Neural cell (in vitro differentiated cells): ENCODE measurements at regions not wholly inside any gene's neighbourhood (a gene's known extent, or its start where the extent isn't known, plus 50 kb on each side); places are given as distances from the start of the nearest gene placed in this dataset.

Source experiments
- H2AFZ ChIP-seq: fragments of 200-600, 300-800 bp; sonication (generic), shearing (Covaris generic); 2 replicates; pipeline ENCODE4 v1.6.0; 2014; ENCODE audit warnings: low read depth, mild to moderate bottlenecking, antibody characterized with exemption, low read length, moderate library complexity
- H3F3A ChIP-seq: fragments of 200-600 bp; shearing (Covaris generic); 2 replicates; pipeline ENCODE4 v1.6.1; 2016; ENCODE audit warnings: mild to moderate bottlenecking, moderate library complexity, mixed read lengths, antibody characterized with exemption, low read length; ENCODE audit not compliant: insufficient read depth, poor library complexity, severe bottlenecking
- H3K27ac ChIP-seq: fragments of 200-600, 300-800 bp; sonication (generic), shearing (Covaris generic); 2 replicates; pipeline ENCODE4 v1.5.1; 2014; ENCODE audit warnings: mild to moderate bottlenecking, low read length, moderate library complexity
- H3K27me3 ChIP-seq: fragments of 300-800, 200-600 bp; sonication (generic), shearing (Covaris generic); 2 replicates; pipeline ENCODE4 v1.6.0; 2014; ENCODE audit warnings: mild to moderate bottlenecking, low read depth, low read length, moderate library complexity; ENCODE audit not compliant: insufficient read depth
- H3K36me3 ChIP-seq: fragments of 300-800, 200-600 bp; sonication (generic), shearing (Covaris generic); 2 replicates; pipeline ENCODE4 v1.5.1; 2014; ENCODE audit warnings: mild to moderate bottlenecking, antibody characterized with exemption, low read length, moderate library complexity; ENCODE audit not compliant: insufficient read depth
- H3K4me2 ChIP-seq: fragments of 300-800, 200-600 bp; sonication (generic), shearing (Covaris generic); 2 replicates; pipeline ENCODE4 v1.6.0; 2014; ENCODE audit warnings: mild to moderate bottlenecking, low read length
- H3K4me3 ChIP-seq: fragments of 300-800, 200-600 bp; sonication (generic), shearing (Covaris generic); 2 replicates; pipeline ENCODE4 v1.5.1; 2014; ENCODE audit warnings: mild to moderate bottlenecking, low read length, moderate library complexity
- H3K79me2 ChIP-seq: fragments of 200-600 bp; shearing (Covaris generic); replicated peaks from 2 replicates; pipeline ENCODE4 v1.6.0; 2014; ENCODE audit warnings: mild to moderate bottlenecking, low read length, moderate library complexity; ENCODE audit not compliant: insufficient read depth
- H3K9ac ChIP-seq: fragments of 300-800, 200-600 bp; sonication (generic), shearing (Covaris generic); 2 replicates; pipeline ENCODE4 v1.6.1; 2016; ENCODE audit warnings: mild to moderate bottlenecking, low read length, mixed read lengths
- H3K9me2 ChIP-seq: fragments of 200-600 bp; shearing (Covaris generic); 2 replicates; pipeline ENCODE4 v1.6.1; 2016; ENCODE audit warnings: mild to moderate bottlenecking, low read length, mixed read lengths; ENCODE audit not compliant: insufficient read depth
- H3K9me3 ChIP-seq: fragments of 200-600, 300-800 bp; sonication (generic), shearing (Covaris generic); 2 replicates; pipeline ENCODE4 v1.6.1; 2016; ENCODE audit warnings: mild to moderate bottlenecking, mixed run types, low read length, moderate library complexity, mixed read lengths
- H4K20me1 ChIP-seq: fragments of 200-600 bp; shearing (Covaris generic); 2 replicates; pipeline ENCODE4 v1.6.1; 2016; ENCODE audit warnings: mild to moderate bottlenecking, mixed run types; ENCODE audit not compliant: insufficient read depth
- EP300 ChIP-seq: fragments of 450-650 bp; conservative IDR thresholded peaks from 2 replicates; pipeline ENCODE4 v1.6.1; 2014; ENCODE audit warnings: antibody characterized with exemption, mild to moderate bottlenecking, moderate library complexity; ENCODE audit not compliant: poor library complexity, severe bottlenecking
- EZH2 ChIP-seq: fragments of 200-600, 300-800 bp; shearing (Covaris generic), sonication (generic); IDR thresholded peaks from 2 replicates; pipeline ENCODE4 v1.6.1; 2014; ENCODE audit warnings: antibody characterized with exemption, low read length, borderline replicate concordance, mild to moderate bottlenecking; ENCODE audit not compliant: insufficient read depth, poor library complexity, severe bottlenecking
- MXI1 ChIP-seq: fragments of 450-650 bp; conservative IDR thresholded peaks from 2 replicates; pipeline ENCODE4 v1.6.1; 2014; ENCODE audit warnings: antibody characterized with exemption, mild to moderate bottlenecking; ENCODE audit not compliant: poor library complexity, severe bottlenecking
- POLR2AphosphoS5 ChIP-seq: IDR thresholded peaks from 2 replicates; pipeline ENCODE4 v1.6.1; 2012
- RAD21 ChIP-seq: fragments of 450-650 bp; conservative IDR thresholded peaks from 2 replicates; pipeline ENCODE4 v1.6.1; 2014; ENCODE audit warnings: antibody characterized with exemption, mild to moderate bottlenecking, moderate library complexity
- SMC3 ChIP-seq: fragments of 450-650 bp; conservative IDR thresholded peaks from 2 replicates; pipeline ENCODE4 v1.6.1; 2014; ENCODE audit warnings: antibody characterized with exemption, mild to moderate bottlenecking, moderate library complexity; ENCODE audit not compliant: poor library complexity
- TAF1 ChIP-seq: IDR thresholded peaks from 2 replicates; pipeline ENCODE4 v1.6.1; 2012; ENCODE audit warnings: low read depth
- TF ChIP-seq, protein P1 (sequence below): IDR thresholded peaks from 2 replicates; pipeline ENCODE4 v1.6.1; 2012; ENCODE audit warnings: borderline replicate concordance
- TF ChIP-seq, protein P2 (sequence below): fragments of 450-650 bp; IDR thresholded peaks from 2 replicates; pipeline ENCODE4 v1.5.1; 2014; ENCODE audit warnings: antibody characterized with exemption, mild to moderate bottlenecking, moderate library complexity; ENCODE audit not compliant: poor library complexity, severe bottlenecking

DNA sequence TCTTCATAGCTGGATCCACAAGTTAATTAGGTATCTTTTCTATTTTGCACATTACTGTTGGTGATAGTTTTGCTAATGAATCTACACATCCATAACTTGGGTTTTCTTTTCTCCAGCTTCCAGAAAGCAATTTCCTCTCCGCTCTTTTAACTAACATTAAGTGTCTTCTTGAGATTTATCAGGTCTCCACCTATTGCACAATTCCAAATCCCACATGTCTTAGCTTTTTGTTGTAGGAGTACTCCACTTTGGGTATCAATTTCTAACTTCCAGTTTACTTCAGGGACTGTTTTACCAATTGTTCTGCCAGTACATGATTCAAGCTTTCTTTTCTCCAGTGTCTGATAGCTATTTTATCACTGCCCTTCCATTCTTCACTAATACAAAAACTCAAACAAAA lies 129.6 kb downstream of the OLFM4 start:
- Histone ChIP-seq H3K9ac (no peak overlapping the region), H3K4me2 (no peak overlapping the region), H3K79me2 (no peaks in the 10 kb centered on the region), H3F3A (no peaks in the 10 kb centered on the region), H3K9me2 (no peaks in the 10 kb centered on the region), H3K36me3 (no peaks in the 10 kb centered on the region), H2AFZ (no peak overlapping the region), H3K4me3 (no peak overlapping the region), H3K27ac (no peak overlapping the region), H3K27me3 (no peaks in the 10 kb centered on the region), H3K9me3 (peaks cover 5% of the 10 kb centered on the region), H4K20me1 (no peaks in the 10 kb centered on the region)
- TF ChIP-seq EP300 (no peak), POLR2AphosphoS5 (no peak), MXI1 (no peak), RAD21 (no peak), SMC3 (no peak), EZH2 (no peak)
- TF ChIP-seq, protein P1, sequence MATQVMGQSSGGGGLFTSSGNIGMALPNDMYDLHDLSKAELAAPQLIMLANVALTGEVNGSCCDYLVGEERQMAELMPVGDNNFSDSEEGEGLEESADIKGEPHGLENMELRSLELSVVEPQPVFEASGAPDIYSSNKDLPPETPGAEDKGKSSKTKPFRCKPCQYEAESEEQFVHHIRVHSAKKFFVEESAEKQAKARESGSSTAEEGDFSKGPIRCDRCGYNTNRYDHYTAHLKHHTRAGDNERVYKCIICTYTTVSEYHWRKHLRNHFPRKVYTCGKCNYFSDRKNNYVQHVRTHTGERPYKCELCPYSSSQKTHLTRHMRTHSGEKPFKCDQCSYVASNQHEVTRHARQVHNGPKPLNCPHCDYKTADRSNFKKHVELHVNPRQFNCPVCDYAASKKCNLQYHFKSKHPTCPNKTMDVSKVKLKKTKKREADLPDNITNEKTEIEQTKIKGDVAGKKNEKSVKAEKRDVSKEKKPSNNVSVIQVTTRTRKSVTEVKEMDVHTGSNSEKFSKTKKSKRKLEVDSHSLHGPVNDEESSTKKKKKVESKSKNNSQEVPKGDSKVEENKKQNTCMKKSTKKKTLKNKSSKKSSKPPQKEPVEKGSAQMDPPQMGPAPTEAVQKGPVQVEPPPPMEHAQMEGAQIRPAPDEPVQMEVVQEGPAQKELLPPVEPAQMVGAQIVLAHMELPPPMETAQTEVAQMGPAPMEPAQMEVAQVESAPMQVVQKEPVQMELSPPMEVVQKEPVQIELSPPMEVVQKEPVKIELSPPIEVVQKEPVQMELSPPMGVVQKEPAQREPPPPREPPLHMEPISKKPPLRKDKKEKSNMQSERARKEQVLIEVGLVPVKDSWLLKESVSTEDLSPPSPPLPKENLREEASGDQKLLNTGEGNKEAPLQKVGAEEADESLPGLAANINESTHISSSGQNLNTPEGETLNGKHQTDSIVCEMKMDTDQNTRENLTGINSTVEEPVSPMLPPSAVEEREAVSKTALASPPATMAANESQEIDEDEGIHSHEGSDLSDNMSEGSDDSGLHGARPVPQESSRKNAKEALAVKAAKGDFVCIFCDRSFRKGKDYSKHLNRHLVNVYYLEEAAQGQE, result no peak
- TF ChIP-seq, protein P2, sequence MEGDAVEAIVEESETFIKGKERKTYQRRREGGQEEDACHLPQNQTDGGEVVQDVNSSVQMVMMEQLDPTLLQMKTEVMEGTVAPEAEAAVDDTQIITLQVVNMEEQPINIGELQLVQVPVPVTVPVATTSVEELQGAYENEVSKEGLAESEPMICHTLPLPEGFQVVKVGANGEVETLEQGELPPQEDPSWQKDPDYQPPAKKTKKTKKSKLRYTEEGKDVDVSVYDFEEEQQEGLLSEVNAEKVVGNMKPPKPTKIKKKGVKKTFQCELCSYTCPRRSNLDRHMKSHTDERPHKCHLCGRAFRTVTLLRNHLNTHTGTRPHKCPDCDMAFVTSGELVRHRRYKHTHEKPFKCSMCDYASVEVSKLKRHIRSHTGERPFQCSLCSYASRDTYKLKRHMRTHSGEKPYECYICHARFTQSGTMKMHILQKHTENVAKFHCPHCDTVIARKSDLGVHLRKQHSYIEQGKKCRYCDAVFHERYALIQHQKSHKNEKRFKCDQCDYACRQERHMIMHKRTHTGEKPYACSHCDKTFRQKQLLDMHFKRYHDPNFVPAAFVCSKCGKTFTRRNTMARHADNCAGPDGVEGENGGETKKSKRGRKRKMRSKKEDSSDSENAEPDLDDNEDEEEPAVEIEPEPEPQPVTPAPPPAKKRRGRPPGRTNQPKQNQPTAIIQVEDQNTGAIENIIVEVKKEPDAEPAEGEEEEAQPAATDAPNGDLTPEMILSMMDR, result no peak

DNA sequence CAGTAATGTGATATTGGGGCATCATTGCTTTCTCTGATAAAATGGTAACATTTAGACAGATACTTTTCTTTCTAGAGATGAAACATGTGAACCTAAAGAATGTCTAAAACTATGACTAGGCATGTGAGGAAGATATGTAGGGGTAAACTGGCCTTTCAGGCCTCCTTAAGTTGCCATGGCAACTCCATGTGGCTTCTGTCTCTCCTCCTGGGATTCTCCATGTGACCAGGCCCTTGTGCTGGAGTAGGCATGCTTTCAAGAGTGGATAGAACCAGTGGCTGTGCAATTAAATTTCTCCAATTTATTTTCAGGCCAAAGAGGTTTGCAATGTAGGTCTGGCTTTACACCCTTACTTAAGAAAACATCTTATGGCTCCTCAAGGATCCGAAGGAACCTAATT lies 130.8 kb downstream of the OLFM4 start:
- Histone ChIP-seq H3F3A (no peaks in the 10 kb centered on the region), H3K9ac (no peak overlapping the region), H3K4me3 (no peak overlapping the region), H4K20me1 (no peaks in the 10 kb centered on the region), H3K9me3 (peaks cover 5% of the 10 kb centered on the region), H3K27ac (no peak overlapping the region), H3K36me3 (no peaks in the 10 kb centered on the region), H2AFZ (no peak overlapping the region), H3K9me2 (no peaks in the 10 kb centered on the region), H3K27me3 (no peaks in the 10 kb centered on the region), H3K79me2 (no peaks in the 10 kb centered on the region), H3K4me2 (no peak overlapping the region)
- TF ChIP-seq, protein P2, result no peak
- TF ChIP-seq TAF1 (no peak), RAD21 (no peak), MXI1 (no peak), SMC3 (no peak), POLR2AphosphoS5 (no peak), EZH2 (no peak), EP300 (no peak)
- TF ChIP-seq, protein P1, result no peak
